PC-9 (cell line): ENCODE measurements at regions not wholly inside any gene's neighbourhood (a gene's known extent, or its start where the extent isn't known, plus 50 kb on each side); places are given as distances from the start of the nearest gene placed in this dataset.

ENCODE experiments used
- EZH2 ChIP-seq: fragments of 200-600 bp; sonication (generic); IDR thresholded peaks from 2 replicates; pipeline ENCODE4 v1.8.0; 2017; ENCODE audit warnings: antibody characterized with exemption, low read depth
- TF ChIP-seq, protein P1 (sequence below): fragments of 200-600 bp; sonication (generic); conservative IDR thresholded peaks from 2 replicates; pipeline ENCODE4 v1.6.1; 2017; ENCODE audit warnings: mixed run types, antibody characterized with exemption, mild to moderate bottlenecking, moderate library complexity

DNA sequence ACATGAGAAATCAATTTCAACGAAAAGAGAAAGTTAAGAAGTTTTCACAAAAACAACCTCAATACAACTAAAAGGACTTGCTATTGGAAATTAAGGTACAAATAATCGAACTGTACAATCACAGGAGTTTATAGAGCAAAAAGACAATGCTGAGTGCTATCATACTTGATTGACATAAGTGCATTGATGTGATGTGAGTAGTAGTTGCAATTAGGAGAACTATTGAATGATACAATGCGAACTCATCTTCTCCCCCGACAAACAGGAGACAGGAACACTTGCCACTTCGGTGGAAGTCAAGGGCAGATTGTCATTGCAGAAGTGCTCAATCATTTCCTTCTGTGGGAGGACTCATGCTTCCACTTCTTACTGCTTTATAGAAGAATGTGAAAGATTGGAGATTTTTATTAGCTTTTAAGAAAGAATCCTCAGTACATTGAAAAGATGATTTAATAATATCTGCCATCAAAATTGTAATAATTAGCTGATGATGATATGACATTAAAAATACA lies 276.6 kb upstream of the MPDZ start:
- TF ChIP-seq, protein P1, sequence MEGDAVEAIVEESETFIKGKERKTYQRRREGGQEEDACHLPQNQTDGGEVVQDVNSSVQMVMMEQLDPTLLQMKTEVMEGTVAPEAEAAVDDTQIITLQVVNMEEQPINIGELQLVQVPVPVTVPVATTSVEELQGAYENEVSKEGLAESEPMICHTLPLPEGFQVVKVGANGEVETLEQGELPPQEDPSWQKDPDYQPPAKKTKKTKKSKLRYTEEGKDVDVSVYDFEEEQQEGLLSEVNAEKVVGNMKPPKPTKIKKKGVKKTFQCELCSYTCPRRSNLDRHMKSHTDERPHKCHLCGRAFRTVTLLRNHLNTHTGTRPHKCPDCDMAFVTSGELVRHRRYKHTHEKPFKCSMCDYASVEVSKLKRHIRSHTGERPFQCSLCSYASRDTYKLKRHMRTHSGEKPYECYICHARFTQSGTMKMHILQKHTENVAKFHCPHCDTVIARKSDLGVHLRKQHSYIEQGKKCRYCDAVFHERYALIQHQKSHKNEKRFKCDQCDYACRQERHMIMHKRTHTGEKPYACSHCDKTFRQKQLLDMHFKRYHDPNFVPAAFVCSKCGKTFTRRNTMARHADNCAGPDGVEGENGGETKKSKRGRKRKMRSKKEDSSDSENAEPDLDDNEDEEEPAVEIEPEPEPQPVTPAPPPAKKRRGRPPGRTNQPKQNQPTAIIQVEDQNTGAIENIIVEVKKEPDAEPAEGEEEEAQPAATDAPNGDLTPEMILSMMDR = no peak
- TF ChIP-seq EZH2 = no peak
